ENCODE measurements at regions not wholly inside any gene's neighbourhood (a gene's known extent, or its start where the extent isn't known, plus 50 kb on each side); places are given as distances from the start of the nearest gene placed in this dataset.

DNA sequence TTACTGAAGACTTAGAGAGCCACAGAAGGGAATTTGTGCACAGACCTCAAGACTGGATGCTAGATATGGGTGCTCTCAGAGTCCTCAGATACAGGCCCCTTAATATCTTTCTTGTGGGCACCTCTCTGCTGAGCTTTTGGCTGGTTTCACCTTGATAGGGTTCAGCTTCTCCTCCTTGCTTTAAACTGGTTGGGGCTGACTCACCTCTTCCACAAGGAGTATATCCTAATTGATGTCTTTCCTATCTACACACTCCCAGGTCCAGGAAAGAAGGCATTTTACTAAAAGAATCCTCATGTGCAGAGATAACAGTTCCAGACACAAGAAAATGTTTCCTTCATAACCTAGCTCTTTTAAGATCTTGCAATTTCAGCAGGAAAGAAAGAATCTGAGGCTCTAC lies 284.4 kb downstream of the NDFIP2 start:
- H3K4me3 Mint-ChIP-seq: no peak overlapping the region
- H3K27me3 Mint-ChIP-seq (ENCODE audit: low read depth): peaks cover 4% of the 10 kb centered on the region
- H3K9me3 Mint-ChIP-seq: peaks cover 19% of the 10 kb centered on the region
- peaks cover 3% of the 10 kb centered on the region for H3K36me3 Mint-ChIP-seq (ENCODE audit: low read depth)
- TF ChIP-seq, protein P1, sequence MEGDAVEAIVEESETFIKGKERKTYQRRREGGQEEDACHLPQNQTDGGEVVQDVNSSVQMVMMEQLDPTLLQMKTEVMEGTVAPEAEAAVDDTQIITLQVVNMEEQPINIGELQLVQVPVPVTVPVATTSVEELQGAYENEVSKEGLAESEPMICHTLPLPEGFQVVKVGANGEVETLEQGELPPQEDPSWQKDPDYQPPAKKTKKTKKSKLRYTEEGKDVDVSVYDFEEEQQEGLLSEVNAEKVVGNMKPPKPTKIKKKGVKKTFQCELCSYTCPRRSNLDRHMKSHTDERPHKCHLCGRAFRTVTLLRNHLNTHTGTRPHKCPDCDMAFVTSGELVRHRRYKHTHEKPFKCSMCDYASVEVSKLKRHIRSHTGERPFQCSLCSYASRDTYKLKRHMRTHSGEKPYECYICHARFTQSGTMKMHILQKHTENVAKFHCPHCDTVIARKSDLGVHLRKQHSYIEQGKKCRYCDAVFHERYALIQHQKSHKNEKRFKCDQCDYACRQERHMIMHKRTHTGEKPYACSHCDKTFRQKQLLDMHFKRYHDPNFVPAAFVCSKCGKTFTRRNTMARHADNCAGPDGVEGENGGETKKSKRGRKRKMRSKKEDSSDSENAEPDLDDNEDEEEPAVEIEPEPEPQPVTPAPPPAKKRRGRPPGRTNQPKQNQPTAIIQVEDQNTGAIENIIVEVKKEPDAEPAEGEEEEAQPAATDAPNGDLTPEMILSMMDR (IDR thresholded peaks at IDR 0.05; ENCODE audit: unreplicated experiment in 3 of 3): no peak
- H3K4me1 Mint-ChIP-seq: no peaks in the 10 kb centered on the region
- no peak overlapping the region for H3K27ac Mint-ChIP-seq

DNA sequence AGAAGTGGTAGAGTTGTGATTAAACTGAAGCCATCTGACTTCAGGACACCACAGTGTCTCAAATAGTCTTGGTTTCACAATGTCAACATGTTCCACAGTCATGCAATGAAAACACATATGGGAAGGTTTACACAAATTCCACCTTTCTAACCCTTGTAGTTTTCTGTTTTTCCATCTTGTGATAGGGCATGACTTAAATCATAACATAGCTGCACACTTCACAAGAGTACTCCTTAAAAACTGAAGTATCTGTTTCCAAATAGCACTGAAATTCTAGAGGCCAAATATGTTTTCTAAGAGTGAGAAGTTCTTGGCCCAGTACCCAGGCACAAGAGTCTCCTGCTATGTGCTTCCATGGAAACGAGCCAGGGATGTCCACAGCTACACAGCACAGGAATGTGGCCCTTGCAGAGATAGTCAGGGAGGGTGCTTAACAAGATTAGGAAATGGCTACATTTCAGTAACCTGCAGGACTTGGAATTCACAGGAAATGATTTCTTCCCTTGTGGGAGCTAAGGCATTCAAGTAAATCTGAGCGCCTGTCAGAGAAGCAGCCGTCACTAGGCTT lies 269.1 kb downstream of the NDFIP2 start:
- Mint-ChIP-seq H3K9me3 (no peaks in the 10 kb centered on the region), H3K4me1 (peaks cover 72% of the 10 kb centered on the region), H3K27ac (peak overlapping the region; percentile 85 to 96 (median 88)), H3K27me3 (ENCODE audit: low read depth) (no peaks in the 10 kb centered on the region), H3K36me3 (ENCODE audit: low read depth) (no peaks in the 10 kb centered on the region), H3K4me3 (peak overlapping the region in 2 of 3 experiments; percentile 7 to 26)
- TF ChIP-seq, protein P1 (IDR thresholded peaks at IDR 0.05; ENCODE audit: unreplicated experiment in 3 of 3): no peak

DNA sequence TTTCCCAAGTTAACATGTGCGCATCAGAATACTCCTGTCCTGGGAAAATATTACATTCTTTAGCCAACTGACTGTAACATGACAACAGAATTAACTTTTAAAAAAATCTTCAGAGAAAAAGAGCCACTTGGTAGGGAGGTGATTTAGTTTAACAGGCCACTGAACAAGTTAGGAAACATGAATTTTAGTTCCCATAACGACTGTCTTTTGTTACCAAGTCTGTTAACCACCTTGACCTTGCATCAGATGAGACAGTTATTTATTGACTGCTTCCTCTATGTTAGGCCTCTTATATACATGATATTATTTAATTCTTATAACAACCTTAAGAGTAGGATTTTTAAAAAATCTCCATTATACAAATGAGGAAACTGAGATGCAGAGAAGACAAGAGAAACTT lies 268.6 kb downstream of the NDFIP2 start:
- no peaks in the 10 kb centered on the region for H3K9me3 Mint-ChIP-seq
- TF ChIP-seq, protein P1 (IDR thresholded peaks at IDR 0.05; ENCODE audit: unreplicated experiment in 3 of 3): no peak
- H3K27ac Mint-ChIP-seq: peak overlapping the region; percentile 85 to 96 (median 88)
- H3K4me1 Mint-ChIP-seq: peaks cover 77% of the 10 kb centered on the region
- no peak overlapping the region for H3K4me3 Mint-ChIP-seq
- no peaks in the 10 kb centered on the region for H3K27me3 Mint-ChIP-seq (ENCODE audit: low read depth)
- H3K36me3 Mint-ChIP-seq (ENCODE audit: low read depth): no peaks in the 10 kb centered on the region

DNA sequence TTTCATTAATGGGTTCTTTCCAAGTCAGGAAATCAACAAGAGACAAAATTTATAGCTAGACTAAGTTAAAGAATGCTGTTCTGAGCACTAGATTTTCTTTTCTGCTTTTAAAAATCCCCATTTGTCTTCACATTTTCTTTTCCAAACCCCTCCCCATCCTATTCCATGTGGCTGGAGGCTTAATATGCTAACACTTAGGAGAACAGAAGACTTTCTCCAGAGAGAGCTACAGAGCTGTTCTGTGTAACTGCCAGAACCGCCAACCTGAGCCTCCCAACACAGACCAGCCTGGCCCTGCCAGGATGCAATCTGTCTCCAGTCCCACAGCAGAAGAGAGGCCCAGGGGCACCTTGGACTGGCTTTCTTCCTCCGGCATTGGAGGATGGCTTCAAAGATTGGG lies 264.1 kb downstream of the NDFIP2 start:
- Mint-ChIP-seq H3K27me3 (ENCODE audit: low read depth) (no peaks in the 10 kb centered on the region), H3K27ac (peak overlapping the region; percentile 80 to 93 (median 91)), H3K4me1 (peaks cover 61% of the 10 kb centered on the region), H3K9me3 (no peaks in the 10 kb centered on the region), H3K36me3 (ENCODE audit: low read depth) (no peaks in the 10 kb centered on the region), H3K4me3 (no peak overlapping the region)
- TF ChIP-seq, protein P1 (IDR thresholded peaks at IDR 0.05; ENCODE audit: unreplicated experiment in 3 of 3): no peak

DNA sequence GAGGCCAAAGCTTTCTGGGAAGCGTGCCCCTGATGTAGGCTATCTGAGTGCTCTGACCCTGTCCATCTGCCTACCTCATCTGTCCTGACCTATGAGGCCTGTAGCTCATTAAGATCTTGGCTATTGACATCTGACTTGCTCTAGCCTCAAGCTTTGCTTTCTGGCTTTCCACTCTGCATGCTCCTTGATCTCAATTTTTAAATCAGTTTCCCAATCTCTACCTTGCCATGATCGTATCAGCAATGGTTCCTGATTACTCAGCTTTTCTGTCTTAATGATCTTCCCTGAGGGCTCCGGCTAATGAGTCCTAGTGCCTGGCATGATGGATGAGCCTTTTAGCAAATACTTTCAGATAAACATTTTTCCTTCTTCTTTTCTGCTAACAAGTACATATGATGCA lies 262.0 kb downstream of the NDFIP2 start:
- H3K36me3 Mint-ChIP-seq (ENCODE audit: low read depth): no peaks in the 10 kb centered on the region
- peak overlapping the region; percentile 3 to 90 (median 79) for H3K27ac Mint-ChIP-seq
- peaks cover 49% of the 10 kb centered on the region for H3K4me1 Mint-ChIP-seq
- TF ChIP-seq, protein P1 (IDR thresholded peaks at IDR 0.05; ENCODE audit: unreplicated experiment in 3 of 3): no peak
- H3K27me3 Mint-ChIP-seq (ENCODE audit: low read depth): no peaks in the 10 kb centered on the region
- no peaks in the 10 kb centered on the region for H3K9me3 Mint-ChIP-seq
- no peak overlapping the region for H3K4me3 Mint-ChIP-seq

DNA sequence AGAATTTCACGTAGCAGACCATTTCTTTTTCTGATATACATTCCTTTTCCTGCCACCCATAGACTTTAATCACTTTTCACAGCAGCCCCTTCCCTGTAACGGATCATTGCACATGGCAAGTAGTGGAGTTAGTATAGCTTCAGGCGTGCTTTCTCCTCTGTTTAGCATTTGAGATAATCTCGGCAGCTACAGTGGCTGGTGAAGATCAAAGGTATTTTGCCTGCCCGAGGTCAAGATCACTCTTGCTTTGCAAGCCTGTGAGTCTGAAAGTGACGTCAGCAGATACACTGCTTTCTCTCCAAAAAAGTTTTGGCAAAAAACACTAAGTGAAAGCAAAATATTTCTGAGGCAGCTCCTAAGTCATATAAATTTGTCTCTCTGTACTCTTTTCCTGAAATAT lies 260.0 kb downstream of the NDFIP2 start:
- H3K36me3 Mint-ChIP-seq (ENCODE audit: low read depth): no peaks in the 10 kb centered on the region
- H3K27ac Mint-ChIP-seq: peak overlapping the region; percentile 85 to 90 (median 88)
- H3K27me3 Mint-ChIP-seq (ENCODE audit: low read depth): no peaks in the 10 kb centered on the region
- peaks cover 33% of the 10 kb centered on the region for H3K4me1 Mint-ChIP-seq
- H3K9me3 Mint-ChIP-seq: peaks cover 3% of the 10 kb centered on the region
- TF ChIP-seq, protein P1 (IDR thresholded peaks at IDR 0.05; ENCODE audit: unreplicated experiment in 3 of 3): no peak
- H3K4me3 Mint-ChIP-seq: peak overlapping the region in 1 of 3 experiments; percentile 2

Data from nephron (organoid).